ENCODE measurements at regions not wholly inside any gene's neighbourhood (a gene's known extent, or its start where the extent isn't known, plus 50 kb on each side); places are given as distances from the start of the nearest gene placed in this dataset.

- no peak for TF ChIP-seq POLR2A (IDR thresholded peaks at IDR 0.05)
- no peak for TF ChIP-seq CTCF (IDR thresholded peaks at IDR 0.05)
These were observed 246.9 kb upstream of the TANK start for GRCh38 chr2:160913323-160913722.
